GM21529 (cell line): ENCODE measurements at regions not wholly inside any gene's neighbourhood (a gene's known extent, or its start where the extent isn't known, plus 50 kb on each side); places are given as distances from the start of the nearest gene placed in this dataset.

Experiments used
- ATAC-seq: cut with Tn5 transposase; IDR thresholded peaks from one replicate; pipeline ENCODE4 v1.9.1; 2021; ENCODE audit not compliant: unreplicated experiment

GRCh38 chr7:84425702-84426259, 231.2 kb upstream of the SEMA3A start:
- ATAC-seq: no peak

DNA sequence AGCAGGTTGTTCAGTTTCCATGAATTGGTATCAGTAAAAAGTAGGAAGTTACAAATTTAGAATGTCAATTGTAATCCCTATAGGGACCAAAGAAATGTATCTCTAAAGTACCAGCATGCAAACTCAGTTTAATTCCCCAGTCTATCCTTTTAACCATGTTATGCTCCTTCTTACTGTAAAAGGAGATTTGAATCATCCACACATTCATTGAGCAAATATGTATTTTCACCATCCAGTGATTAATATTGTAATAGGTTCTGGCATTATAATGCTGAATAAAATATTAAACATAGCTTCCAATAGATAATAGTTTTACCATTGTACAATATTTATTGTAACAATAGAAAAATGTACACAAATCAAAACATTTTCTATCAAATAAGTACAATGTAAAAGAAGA, 228.2 kb upstream of the SEMA3A start:
- no peak for ATAC-seq

GRCh38 chr7:84412161-84412969, 217.8 kb upstream of the SEMA3A start:
- no peak for ATAC-seq

DNA sequence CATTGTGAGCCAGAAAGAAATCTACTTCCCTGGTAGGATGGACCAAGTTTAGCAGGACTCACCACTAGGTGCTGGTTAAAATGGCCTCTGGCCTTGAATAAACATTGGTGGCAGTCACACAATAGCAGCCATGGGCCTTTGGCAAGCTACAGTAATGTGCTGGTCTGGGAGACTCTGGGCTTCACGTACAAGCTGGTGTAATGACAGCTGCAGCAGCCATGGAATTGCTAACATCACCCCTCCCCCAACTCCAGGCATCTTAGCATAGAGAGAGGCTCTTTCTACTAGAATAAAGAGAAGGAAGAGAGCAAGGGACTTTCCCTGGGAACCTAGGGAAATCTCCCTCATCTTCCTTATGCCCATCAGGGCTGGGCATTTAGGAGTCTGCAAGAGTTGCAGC, 205.1 kb upstream of the SEMA3A start:
- ATAC-seq: no peak

- ATAC-seq: no peak
Observed at GRCh38 chr7:84394219-84394618, 199.6 kb upstream of the SEMA3A start.

DNA sequence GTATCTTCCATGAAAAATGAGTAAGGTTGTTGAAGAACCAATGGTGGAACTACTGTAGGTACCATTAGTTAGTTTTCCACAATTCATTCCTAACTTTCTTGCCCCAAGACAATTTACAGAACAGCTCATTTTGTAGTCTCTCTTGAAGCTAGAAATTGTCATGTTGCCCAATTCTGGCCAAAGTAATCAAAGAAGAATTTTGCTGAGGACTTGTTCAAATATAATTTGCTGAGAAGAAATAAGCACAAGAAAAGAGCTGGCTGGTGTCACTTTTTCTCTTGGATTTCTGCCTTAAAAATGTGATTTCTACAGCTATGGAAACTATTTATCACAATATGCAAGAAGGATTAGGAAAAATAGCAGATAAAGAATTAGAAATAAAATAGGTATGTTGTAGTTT, 199.2 kb upstream of the SEMA3A start:
- no peak for ATAC-seq

GRCh38 chr7:84390845-84391244, 196.3 kb upstream of the SEMA3A start:
- no peak for ATAC-seq

DNA sequence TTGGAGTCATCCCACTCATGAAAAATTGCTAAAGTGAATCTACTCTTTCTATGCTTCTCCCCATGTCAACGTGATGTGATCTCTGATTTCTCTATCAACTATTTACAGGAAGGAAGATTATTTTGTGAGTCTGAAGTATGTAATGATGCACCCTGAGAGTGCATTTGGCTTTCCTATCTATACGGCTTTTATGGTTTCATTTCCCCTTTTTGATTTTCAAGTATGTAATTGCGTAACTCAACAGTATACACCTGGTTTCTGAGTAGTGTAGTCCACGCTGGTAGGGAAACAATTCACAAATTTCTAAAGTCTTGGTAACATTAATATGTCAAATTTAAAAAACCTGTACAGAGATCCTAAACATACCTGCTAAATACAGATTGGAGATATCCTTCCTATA, 194.7 kb upstream of the SEMA3A start:
- ATAC-seq: peak; percentile 96

DNA sequence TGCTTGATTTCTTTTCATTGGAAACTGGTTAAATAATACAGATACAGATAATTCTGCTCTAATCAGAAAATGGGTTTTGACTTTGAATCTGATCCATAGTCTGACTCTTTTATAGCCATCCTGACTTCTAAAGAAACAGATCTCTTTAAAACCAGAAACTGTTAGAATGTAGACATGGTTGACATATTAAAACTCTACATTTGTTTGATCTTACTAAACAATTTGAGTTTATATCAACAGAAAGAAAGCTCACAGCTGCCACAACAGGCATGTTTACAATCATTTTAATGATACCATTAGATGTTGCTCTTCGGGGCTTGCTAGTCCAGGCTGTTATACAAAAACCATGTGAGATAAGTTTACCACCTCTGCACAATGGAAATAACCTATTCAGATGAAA, 193.0 kb upstream of the SEMA3A start:
- no peak for ATAC-seq

DNA sequence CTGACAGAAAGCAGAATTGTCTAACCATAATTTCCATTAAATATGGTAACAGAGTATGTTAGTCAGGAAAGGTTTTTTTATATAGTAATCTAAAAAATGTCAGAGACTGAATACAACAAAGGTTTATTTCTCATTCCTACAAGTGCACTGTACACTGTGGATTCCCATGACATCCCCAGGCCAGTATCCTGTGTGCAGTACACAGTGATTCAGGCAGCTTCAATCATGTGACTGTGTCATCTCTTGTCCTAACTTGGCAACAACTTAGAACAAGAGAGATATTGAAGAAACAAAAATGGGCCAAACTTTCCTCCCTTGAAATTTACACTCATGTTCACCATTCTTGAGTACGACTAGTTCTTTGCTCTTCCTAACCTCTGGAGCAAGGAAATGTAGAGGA, 189.8 kb upstream of the SEMA3A start:
- ATAC-seq: no peak

DNA sequence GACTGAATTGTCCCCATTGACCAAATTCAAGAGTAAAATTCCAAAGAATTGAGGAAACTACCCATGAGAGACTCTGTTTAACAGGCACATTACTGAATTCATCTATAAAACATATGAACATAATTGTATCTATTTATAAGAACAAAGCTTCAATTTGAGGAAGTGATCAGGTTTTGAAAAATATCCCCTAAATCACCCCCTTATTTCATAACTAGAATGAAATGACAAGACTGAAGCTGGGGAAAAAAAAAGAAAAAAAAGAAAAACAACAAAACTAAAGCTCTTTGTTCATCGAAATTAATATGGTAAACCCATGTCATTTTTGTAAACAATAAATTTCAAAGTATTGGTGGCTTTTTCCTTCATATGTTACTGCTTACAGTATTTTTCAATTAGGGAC, 184.9 kb upstream of the SEMA3A start:
- ATAC-seq: no peak

DNA sequence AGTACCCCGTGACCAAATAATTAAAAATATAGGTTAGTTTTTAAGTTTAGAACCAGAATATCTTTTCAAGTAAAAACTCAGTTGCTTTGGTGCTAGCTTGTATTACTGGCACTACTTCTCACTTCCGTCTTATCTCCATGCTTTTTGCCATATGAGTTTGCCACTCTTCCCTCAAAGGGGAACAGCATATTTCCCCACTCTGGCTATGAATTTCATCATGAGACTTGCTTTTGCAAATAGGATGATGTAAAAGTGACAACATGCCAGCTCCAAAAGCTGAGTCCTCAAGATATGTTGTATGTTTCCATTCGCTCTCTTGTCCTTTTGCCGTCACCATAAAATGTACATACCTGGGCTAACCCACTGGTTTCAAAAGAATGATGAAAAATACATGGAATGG, 178.1 kb upstream of the SEMA3A start:
- ATAC-seq: no peak

DNA sequence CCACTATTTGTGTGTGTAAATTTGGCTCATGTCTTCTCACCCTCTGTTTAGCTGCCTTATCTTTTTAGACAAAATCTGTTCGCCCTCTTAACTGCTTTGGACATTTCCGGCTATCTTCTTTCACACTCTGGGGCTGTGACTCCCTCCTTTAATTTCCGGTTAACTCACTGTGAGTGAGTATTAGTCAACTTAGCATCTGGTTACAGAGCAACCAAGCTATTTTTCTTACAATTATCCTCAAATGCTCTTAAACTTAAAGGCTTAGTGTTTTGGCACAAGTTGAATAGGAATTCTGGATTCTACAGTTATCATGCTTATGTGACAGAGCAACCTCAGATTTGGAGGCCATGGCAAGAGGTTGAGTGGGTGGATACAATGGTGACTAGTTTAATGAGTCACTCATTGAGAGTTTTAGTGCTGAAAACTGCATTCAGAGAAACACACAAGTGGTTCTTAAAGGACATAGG, 177.6 kb upstream of the SEMA3A start:
- ATAC-seq: no peak

- no peak for ATAC-seq
Observed at GRCh38 chr7:84370114-84370513, 175.5 kb upstream of the SEMA3A start.

DNA sequence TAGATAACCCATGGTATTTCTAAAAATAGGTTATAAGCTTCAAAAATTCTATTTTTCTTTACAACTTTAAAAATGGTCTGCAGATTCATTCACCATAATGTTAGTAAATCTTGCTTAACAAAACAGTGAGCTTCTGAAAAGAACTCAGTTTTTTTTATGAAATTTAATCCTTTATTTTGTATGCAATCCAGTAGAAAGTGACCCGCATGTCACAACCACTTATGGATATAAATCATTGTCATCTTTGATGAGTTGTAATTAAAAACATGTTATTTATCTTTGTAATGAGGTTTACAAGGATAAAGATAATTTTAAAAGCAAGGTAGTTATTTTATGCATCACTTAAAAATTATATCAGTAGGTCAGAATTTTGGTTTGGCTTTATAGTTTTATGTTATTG, 173.5 kb upstream of the SEMA3A start:
- ATAC-seq: no peak

GRCh38 chr7:84364708-84365107, 170.1 kb upstream of the SEMA3A start:
- ATAC-seq: no peak

GRCh38 chr7:84363741-84364140, 169.2 kb upstream of the SEMA3A start:
- ATAC-seq: no peak

GRCh38 chr7:84362828-84363227, 168.2 kb upstream of the SEMA3A start:
- no peak for ATAC-seq

DNA sequence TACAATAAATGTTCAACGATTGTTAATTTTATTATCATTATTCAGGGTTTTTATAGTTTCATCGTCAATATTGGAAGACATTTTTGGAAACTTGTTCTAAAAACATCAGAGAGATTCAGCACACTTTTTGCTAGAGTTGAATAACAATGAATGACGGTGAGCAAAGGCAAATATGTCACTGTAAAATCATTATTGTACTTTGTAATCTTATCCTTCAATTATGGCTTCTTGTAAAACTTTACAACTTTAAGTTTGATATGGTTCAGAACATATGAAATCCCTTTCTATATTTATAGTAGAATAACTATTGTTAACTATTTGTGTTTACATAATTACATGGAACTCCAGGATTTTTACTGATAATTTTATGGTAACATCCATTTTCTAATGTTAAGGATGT, 167.8 kb upstream of the SEMA3A start:
- ATAC-seq: no peak

DNA sequence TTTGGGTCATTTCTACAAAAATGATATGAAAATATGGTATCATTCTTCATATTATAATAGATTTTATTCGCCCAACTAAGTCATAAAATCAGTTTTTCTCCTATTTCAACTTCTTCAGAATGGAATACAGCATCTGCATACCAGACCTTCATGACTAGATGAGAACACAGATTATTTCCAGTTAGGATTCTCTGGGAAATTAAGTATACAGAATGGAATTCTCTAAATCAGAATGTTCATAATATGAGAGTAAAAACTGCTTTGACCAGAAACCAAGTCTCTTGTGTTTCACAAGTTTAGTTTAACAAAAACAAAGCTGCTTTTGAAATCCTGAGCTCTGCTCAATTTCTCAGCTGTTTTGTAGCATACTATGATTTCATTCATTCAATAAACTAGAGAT, 160.3 kb upstream of the SEMA3A start:
- ATAC-seq: no peak

- no peak for ATAC-seq
Observed at GRCh38 chr7:84354030-84354429, 159.4 kb upstream of the SEMA3A start.

DNA sequence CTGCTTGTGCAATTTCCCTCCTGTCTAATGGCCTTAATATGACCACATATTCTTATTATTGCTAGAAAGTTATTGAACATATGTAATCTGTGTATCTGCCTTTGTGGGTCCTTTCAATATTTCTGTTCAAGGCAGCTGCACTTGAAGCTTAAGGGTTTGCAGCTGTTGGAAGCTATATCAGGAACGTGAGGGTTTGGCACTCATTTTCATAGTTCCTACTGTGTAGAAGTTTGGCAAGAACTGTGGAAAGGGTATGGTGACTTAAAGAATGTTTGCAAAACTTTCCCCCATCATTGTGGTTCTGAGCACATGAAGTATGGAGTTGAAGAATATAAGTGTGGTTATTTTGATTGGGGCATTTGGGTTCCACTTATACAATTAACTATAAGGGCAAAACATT, 144.7 kb upstream of the SEMA3A start:
- no peak for ATAC-seq

- ATAC-seq: no peak
Observed at GRCh38 chr7:84337429-84337828, 142.8 kb upstream of the SEMA3A start.
